ENCODE measurements at regions not wholly inside any gene's neighbourhood (a gene's known extent, or its start where the extent isn't known, plus 50 kb on each side); places are given as distances from the start of the nearest gene placed in this dataset.
"Not testable (repeated sequence)": the region's sequence is repeated elsewhere in the genome, so short reads cannot be mapped to it uniquely, and the experiment has no call there.

- H3K9me3 Mint-ChIP-seq = no peaks in the 10 kb centered on the region
- H3K36me3 Mint-ChIP-seq (ENCODE audit: low read depth) = no peaks in the 10 kb centered on the region
- no peak for TF ChIP-seq CTCF (conservative IDR thresholded peaks at IDR 0.05)
- H3K27me3 Mint-ChIP-seq (ENCODE audit: low read depth) = no peaks in the 10 kb centered on the region
- H3K4me3 Mint-ChIP-seq = no peak overlapping the region
- H3K4me1 Mint-ChIP-seq = no peaks in the 10 kb centered on the region
- DNase-seq (ENCODE audit: low read depth, low spot score) = no peak
- no peak overlapping the region for H3K27ac Mint-ChIP-seq (ENCODE audit: unreplicated experiment)
Measured at GRCh38 chr3:191100516-191100915, 98.5 kb upstream of the OSTN start.

GRCh38 chr3:191094057-191094845 lies 104.8 kb upstream of the OSTN start:
- H3K36me3 Mint-ChIP-seq (ENCODE audit: low read depth) = no peaks in the 10 kb centered on the region
- H3K9me3 Mint-ChIP-seq = no peaks in the 10 kb centered on the region

GRCh38 chr3:191087391-191087790 lies 111.7 kb upstream of the OSTN start:
- no peak for TF ChIP-seq CTCF (conservative IDR thresholded peaks at IDR 0.05)
- no peaks in the 10 kb centered on the region for H3K27me3 Mint-ChIP-seq (ENCODE audit: low read depth)
- H3K36me3 Mint-ChIP-seq (ENCODE audit: low read depth) = no peaks in the 10 kb centered on the region

More at GRCh38 chr3:191094057-191094845, 104.8 kb upstream of the OSTN start:
- Mint-ChIP-seq H3K27me3 (ENCODE audit: low read depth) (no peaks in the 10 kb centered on the region), H3K4me1 (no peaks in the 10 kb centered on the region), H3K4me3 (no peak overlapping the region), H3K27ac (ENCODE audit: unreplicated experiment) (no peak overlapping the region)
- no peak for DNase-seq (ENCODE audit: low read depth, low spot score)
- TF ChIP-seq CTCF (conservative IDR thresholded peaks at IDR 0.05) = no peak

GRCh38 chr3:191085091-191085490 lies 114.0 kb upstream of the OSTN start:
- DNase-seq (ENCODE audit: low read depth, low spot score) = no peak
- no peak for TF ChIP-seq CTCF (conservative IDR thresholded peaks at IDR 0.05)
- H3K27ac Mint-ChIP-seq (ENCODE audit: unreplicated experiment) = no peak overlapping the region
- no peaks in the 10 kb centered on the region for H3K36me3 Mint-ChIP-seq (ENCODE audit: low read depth)
- no peak overlapping the region for H3K4me3 Mint-ChIP-seq
- no peaks in the 10 kb centered on the region for H3K4me1 Mint-ChIP-seq
- no peaks in the 10 kb centered on the region for H3K27me3 Mint-ChIP-seq (ENCODE audit: low read depth)
- H3K9me3 Mint-ChIP-seq = peaks cover 7% of the 10 kb centered on the region

More at GRCh38 chr3:191087391-191087790, 111.7 kb upstream of the OSTN start:
- H3K4me3 Mint-ChIP-seq = no peak overlapping the region
- no peaks in the 10 kb centered on the region for H3K4me1 Mint-ChIP-seq
- no peak overlapping the region for H3K27ac Mint-ChIP-seq (ENCODE audit: unreplicated experiment)
- H3K9me3 Mint-ChIP-seq = no peaks in the 10 kb centered on the region
- no peak for DNase-seq (ENCODE audit: low read depth, low spot score)

- H3K4me3 Mint-ChIP-seq; H3K4me1 Mint-ChIP-seq; H3K27ac Mint-ChIP-seq (ENCODE audit: unreplicated experiment); H3K27me3 Mint-ChIP-seq (ENCODE audit: low read depth); DNase-seq (ENCODE audit: low read depth, low spot score); H3K36me3 Mint-ChIP-seq (ENCODE audit: low read depth): not testable (repeated sequence)
- H3K9me3 Mint-ChIP-seq = peaks cover 19% of the 10 kb centered on the region
Measured at GRCh38 chr3:191078913-191079312, 120.1 kb upstream of the OSTN start.

GRCh38 chr3:191076903-191077552 lies 122.0 kb upstream of the OSTN start:
- H3K27me3 Mint-ChIP-seq (ENCODE audit: low read depth) = no peaks in the 10 kb centered on the region
- TF ChIP-seq CTCF (conservative IDR thresholded peaks at IDR 0.05) = no peak
- no peak overlapping the region for H3K27ac Mint-ChIP-seq (ENCODE audit: unreplicated experiment)
- no peak overlapping the region for H3K4me3 Mint-ChIP-seq
- no peaks in the 10 kb centered on the region for H3K36me3 Mint-ChIP-seq (ENCODE audit: low read depth)
- DNase-seq (ENCODE audit: low read depth, low spot score) = no peak
- H3K4me1 Mint-ChIP-seq = no peaks in the 10 kb centered on the region
- H3K9me3 Mint-ChIP-seq = peaks cover 19% of the 10 kb centered on the region
